Subcutaneous abdominal adipose tissue (tissue), 5 donors: ENCODE measurements at regions not wholly inside any gene's neighbourhood (a gene's known extent, or its start where the extent isn't known, plus 50 kb on each side); places are given as distances from the start of the nearest gene placed in this dataset.

Experiments
- H3K27ac ChIP-seq: one replicate; pipeline ENCODE4 v1.7.0; 2013; ENCODE audit warnings: low read depth, mild to moderate bottlenecking, inconsistent platforms, low read length, moderate library complexity
- H3K27me3 ChIP-seq, 5 donors: one replicate each; pipeline ENCODE4 v1.7.0; 2013; ENCODE audit warnings: low read length in 5 of 5, inconsistent platforms in 1 of 5; ENCODE audit not compliant: control insufficient read depth in 5 of 5, insufficient read depth in 4 of 5
- H3K36me3 ChIP-seq, 5 donors: one replicate each; pipeline ENCODE4 v1.7.0; 2013; ENCODE audit warnings: low read length in 5 of 5; ENCODE audit not compliant: control insufficient read depth in 5 of 5, insufficient read depth in 5 of 5
- H3K4me1 ChIP-seq, 5 donors: one replicate each; pipeline ENCODE4 v1.7.0; 2013; ENCODE audit warnings: low read length in 5 of 5, mild to moderate bottlenecking in 3 of 5, moderate library complexity in 1 of 5; ENCODE audit not compliant: control insufficient read depth in 5 of 5, insufficient read depth in 5 of 5
- H3K4me3 ChIP-seq, 5 donors: one replicate each; pipeline ENCODE4 v1.7.0; 2013; ENCODE audit warnings: low read length in 5 of 5, low read depth in 1 of 5
- H3K9ac ChIP-seq, 5 donors: one replicate each; pipeline ENCODE4 v1.7.0; 2013; ENCODE audit warnings: low read length in 5 of 5, mild to moderate bottlenecking in 4 of 5, moderate library complexity in 3 of 5
- H3K9me3 ChIP-seq, 5 donors: one replicate each; pipeline ENCODE4 v1.7.0; 2013; ENCODE audit warnings: low read length in 5 of 5; ENCODE audit not compliant: control insufficient read depth in 5 of 5
- donor health status: healthy.
- donor health status: healthy.
- donor health status: healthy.
- donor health status: healthy.
- donor health status: healthy.

DNA sequence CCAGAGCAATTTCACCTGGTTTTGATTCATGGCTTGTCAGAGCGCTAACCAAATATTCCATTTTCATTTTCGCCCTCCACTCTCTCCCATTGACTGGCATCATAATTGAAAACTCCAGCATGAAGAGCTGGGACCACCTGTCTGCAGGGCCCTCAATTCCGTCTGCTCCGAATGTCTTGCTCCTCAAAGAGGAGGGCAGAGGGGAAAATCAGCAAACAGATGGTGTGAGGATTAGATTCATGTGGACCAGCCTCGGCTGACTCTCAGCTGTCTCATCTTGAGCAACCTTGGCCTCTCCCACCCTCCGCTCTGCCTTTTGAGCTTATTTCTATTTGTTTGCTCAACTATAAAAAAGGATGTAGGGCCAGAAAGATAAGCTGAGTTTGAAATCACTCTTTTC, 512.2 kb upstream of the PPP2R3A start:
- H3K36me3 ChIP-seq: no peaks in the 10 kb centered on the region
- H3K4me1 ChIP-seq: no peaks in the 10 kb centered on the region
- no peak overlapping the region for H3K9ac ChIP-seq
- no peak overlapping the region for H3K4me3 ChIP-seq
- peaks cover 0 to 9% (median 3%) of the 10 kb centered on the region in 5 donors for H3K27me3 ChIP-seq
- H3K9me3 ChIP-seq: peaks cover 0 to 6% (median 0%) of the 10 kb centered on the region in 5 donors
- H3K27ac ChIP-seq: no peak overlapping the region

DNA sequence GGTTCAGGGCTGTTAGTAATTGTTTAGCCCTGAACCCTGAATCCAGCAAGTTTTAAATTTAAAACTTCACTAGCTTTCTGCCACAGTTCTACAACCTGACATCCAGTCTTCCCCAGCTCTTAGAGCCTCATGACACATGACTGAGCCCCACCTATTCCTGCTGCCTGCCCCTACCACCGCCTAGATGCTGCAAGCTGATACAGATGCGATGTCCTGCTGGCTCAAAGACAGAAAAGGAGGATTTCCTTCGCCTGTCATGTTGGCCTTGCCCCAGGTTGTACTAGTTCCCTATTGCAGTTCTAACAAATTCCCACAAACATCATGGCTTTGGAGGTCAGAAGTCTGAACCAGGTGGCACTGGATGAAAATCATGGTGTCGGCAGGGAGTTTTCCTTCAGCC, 510.6 kb upstream of the PPP2R3A start:
- H3K4me1 ChIP-seq: no peaks in the 10 kb centered on the region
- H3K9ac ChIP-seq: no peak overlapping the region
- peaks cover 0 to 6% (median 0%) of the 10 kb centered on the region in 5 donors for H3K9me3 ChIP-seq
- H3K27ac ChIP-seq: no peak overlapping the region
- no peaks in the 10 kb centered on the region for H3K36me3 ChIP-seq
- H3K4me3 ChIP-seq: no peak overlapping the region
- peaks cover 0 to 9% (median 6%) of the 10 kb centered on the region in 5 donors for H3K27me3 ChIP-seq

DNA sequence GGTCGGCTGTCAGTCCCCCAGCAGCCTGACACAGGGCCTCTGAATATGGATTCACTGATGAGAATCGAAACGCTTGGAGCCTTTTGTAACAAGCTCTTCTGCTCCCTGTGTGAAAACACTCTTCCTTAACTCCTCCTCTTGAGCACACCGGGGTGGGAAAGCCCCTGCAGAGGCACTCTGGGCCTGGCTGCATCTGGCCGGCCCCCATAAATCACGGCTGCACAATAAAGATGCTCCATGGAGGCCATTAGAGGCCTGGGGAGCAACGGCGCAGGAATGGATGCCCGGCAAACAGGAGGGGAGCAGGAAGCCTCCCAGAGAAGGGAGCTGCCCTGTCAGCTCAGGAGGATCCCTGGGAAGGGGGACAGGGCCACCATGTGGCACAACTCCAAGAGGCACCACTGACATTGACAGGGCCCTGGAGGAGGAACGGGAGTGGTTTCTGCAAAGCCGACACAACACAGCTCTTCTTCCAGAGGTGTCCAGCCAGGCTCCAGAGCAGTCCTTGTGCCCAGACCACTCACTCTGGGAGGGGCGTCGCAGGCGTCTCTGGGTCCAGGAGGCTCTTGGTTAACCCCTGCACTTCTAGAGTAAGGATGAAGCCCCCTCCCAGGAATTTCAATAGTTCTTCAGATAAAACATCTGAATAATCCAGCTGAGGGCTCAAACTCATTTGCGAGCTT, 509.3 kb upstream of the PPP2R3A start:
- H3K9me3 ChIP-seq: peaks cover 0 to 6% (median 0%) of the 10 kb centered on the region in 5 donors
- no peak overlapping the region for H3K4me3 ChIP-seq
- H3K4me1 ChIP-seq: no peaks in the 10 kb centered on the region
- H3K36me3 ChIP-seq: no peaks in the 10 kb centered on the region
- H3K27ac ChIP-seq: no peak overlapping the region
- H3K27me3 ChIP-seq: peaks cover 0 to 9% (median 6%) of the 10 kb centered on the region in 5 donors
- H3K9ac ChIP-seq: no peak overlapping the region

DNA sequence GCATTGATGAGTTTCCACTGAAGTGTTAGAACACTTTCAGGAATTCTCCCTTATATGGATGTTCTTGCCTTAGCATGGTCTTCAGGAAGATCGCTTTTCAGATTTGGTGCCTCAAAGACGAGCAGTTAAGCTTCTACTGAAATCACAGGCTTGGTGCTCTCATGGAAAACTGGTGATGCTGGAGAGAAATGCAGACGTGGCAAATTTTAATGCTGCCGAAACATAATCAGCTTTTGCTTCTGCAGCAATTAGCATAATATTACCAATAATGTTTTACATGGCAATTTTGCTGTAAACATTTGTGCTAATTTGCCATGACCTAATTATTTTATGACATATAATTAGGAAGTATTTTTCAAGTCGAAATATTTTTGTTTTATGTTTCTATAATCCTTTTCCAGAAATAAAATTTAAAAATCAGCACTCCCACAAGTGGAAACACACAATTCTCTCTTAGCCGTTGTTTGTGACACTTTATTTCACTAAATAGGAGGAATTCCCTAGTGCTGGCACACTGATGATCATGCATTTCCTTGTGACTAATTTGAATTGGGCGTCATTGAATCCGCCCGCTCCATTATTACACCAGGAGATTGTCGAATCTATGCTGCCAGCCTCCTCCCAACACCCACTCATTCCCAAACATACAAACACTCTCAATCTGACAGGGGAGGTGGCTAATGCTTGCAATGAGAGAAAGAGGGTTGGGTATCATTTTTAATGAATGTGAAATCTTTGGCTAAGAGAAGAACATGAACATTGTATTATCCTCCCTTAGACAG, 506.8 kb upstream of the PPP2R3A start:
- Histone ChIP-seq H3K4me1 (no peaks in the 10 kb centered on the region), H3K27me3 (peaks cover 0 to 5% (median 3%) of the 10 kb centered on the region in 5 donors), H3K9me3 (peaks cover 0 to 6% (median 0%) of the 10 kb centered on the region in 5 donors), H3K4me3 (no peak overlapping the region), H3K9ac (no peak overlapping the region), H3K36me3 (no peaks in the 10 kb centered on the region), H3K27ac (no peak overlapping the region)

- Histone ChIP-seq H3K4me3 (no peak overlapping the region), H3K27me3 (peaks cover 0 to 5% (median 3%) of the 10 kb centered on the region in 5 donors), H3K27ac (no peak overlapping the region), H3K36me3 (no peaks in the 10 kb centered on the region), H3K4me1 (no peaks in the 10 kb centered on the region), H3K9ac (no peak overlapping the region), H3K9me3 (peaks cover 0 to 2% (median 0%) of the 10 kb centered on the region in 5 donors)
Measured at GRCh38 chr3:135460273-135460672, 505.3 kb upstream of the PPP2R3A start.

GRCh38 chr3:135471911-135472310, 493.6 kb upstream of the PPP2R3A start:
- H3K27ac ChIP-seq: no peak overlapping the region
- H3K27me3 ChIP-seq: no peaks in the 10 kb centered on the region
- peaks cover 0 to 8% (median 2%) of the 10 kb centered on the region in 5 donors for H3K9me3 ChIP-seq
- no peak overlapping the region for H3K9ac ChIP-seq
- no peaks in the 10 kb centered on the region for H3K4me1 ChIP-seq
- no peak overlapping the region for H3K4me3 ChIP-seq
- H3K36me3 ChIP-seq: no peaks in the 10 kb centered on the region

DNA sequence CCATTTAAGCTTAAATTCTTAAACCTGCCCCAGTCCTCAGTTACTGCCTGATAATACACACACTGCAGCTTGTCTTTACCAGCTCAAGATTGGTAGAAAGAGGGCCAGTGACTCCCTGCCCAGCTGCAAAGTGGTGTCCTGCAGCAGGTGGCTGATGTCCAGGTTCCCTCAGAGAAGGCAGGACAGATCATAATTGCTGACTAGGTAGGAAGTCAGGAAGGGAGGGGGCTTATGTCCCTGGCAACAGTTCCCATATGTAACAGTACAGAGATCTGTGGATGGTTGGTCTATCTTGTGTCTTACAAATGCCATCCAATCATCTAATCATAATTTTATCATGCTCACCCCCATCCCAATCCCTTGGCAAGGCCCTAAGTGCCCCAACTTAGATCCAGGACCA, 492.1 kb upstream of the PPP2R3A start:
- Histone ChIP-seq H3K4me3 (no peak overlapping the region), H3K4me1 (no peaks in the 10 kb centered on the region), H3K9ac (no peak overlapping the region), H3K36me3 (no peaks in the 10 kb centered on the region), H3K27me3 (no peaks in the 10 kb centered on the region), H3K27ac (no peak overlapping the region), H3K9me3 (no peaks in the 10 kb centered on the region)

DNA sequence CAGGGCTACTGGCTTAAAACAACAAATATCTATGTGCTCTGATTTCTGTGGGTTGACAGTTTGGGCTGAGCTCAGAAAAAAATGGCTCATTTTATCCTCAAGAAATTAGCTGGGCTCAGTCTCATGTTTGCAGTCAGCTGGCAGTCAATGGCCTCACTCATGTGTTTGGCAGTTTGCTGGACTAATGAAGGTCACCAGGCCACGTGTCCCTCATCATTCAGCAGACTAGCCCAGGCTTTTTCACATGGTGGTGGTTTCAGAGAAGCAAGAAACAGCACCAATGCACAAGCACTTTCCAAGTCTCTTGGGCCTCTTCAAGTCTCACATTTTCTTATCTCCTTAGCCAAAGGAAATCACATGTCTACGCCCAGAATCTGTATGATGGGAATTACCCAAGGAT, 478.3 kb upstream of the PPP2R3A start:
- Histone ChIP-seq H3K9ac (no peak overlapping the region), H3K4me1 (no peaks in the 10 kb centered on the region), H3K36me3 (no peaks in the 10 kb centered on the region), H3K9me3 (no peaks in the 10 kb centered on the region), H3K27ac (no peak overlapping the region), H3K27me3 (no peaks in the 10 kb centered on the region), H3K4me3 (no peak overlapping the region)

DNA sequence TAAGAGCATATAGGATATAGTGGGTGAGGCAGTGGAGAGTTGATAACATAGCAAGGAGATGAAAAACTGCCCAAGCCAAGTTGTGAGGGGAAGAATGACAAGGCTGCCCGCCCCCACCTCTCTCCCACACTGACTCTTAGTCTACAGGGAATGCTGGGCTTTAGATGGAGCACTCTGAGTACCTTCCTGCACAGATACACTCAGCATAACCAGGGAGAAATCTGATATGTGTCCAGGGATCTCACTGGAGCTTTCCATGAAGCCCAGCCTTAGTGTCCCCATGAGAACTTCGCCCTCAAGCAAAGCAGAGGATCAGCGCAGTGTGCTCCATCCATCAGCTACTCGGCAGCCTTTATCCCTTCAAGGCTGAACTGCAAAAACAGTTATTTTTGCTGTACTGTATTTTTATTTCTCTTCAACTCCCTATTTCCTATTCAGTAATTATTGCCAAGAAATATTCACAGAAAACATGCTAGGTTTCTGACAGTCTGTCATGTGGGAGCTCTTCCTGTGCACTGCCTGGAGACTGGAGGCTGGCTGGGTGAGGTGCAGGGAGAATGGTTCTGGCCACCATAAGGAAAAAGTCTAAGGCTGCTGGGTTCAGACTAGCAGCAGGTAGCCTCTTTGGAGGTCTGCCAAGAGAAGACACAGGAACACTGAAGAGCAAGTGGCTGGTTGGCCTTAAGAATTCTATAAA, 475.2 kb upstream of the PPP2R3A start:
- no peaks in the 10 kb centered on the region for H3K4me1 ChIP-seq
- H3K27me3 ChIP-seq: no peaks in the 10 kb centered on the region

More for the DNA sequence above, 475.2 kb upstream of the PPP2R3A start:
- H3K27ac ChIP-seq: no peak overlapping the region
- H3K9ac ChIP-seq: no peak overlapping the region
- no peaks in the 10 kb centered on the region for H3K36me3 ChIP-seq
- H3K4me3 ChIP-seq: no peak overlapping the region
- no peaks in the 10 kb centered on the region for H3K9me3 ChIP-seq
